ENCODE measurements at regions not wholly inside any gene's neighbourhood (a gene's known extent, or its start where the extent isn't known, plus 50 kb on each side); places are given as distances from the start of the nearest gene placed in this dataset.

DNA sequence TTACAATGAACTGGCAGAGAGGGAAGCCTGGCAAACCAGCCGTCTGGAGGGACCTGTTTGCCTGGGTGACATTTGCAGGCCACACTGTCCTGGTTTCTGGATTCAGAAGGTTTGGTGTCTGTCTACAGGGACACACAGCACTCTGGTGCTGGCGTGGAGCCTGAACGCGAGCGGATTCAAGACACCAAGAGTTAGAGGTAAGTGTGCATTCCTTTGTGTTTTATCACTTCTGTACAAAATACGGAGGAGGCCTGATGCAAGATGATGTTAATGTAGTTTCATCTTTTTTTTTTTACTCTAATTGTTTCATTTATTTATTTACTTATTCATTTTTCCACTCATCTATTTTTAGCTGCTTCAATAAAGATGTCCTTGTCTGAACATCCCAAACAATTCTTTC, 485.3 kb upstream of the ADARB2 start:
- TF ChIP-seq, protein P1, sequence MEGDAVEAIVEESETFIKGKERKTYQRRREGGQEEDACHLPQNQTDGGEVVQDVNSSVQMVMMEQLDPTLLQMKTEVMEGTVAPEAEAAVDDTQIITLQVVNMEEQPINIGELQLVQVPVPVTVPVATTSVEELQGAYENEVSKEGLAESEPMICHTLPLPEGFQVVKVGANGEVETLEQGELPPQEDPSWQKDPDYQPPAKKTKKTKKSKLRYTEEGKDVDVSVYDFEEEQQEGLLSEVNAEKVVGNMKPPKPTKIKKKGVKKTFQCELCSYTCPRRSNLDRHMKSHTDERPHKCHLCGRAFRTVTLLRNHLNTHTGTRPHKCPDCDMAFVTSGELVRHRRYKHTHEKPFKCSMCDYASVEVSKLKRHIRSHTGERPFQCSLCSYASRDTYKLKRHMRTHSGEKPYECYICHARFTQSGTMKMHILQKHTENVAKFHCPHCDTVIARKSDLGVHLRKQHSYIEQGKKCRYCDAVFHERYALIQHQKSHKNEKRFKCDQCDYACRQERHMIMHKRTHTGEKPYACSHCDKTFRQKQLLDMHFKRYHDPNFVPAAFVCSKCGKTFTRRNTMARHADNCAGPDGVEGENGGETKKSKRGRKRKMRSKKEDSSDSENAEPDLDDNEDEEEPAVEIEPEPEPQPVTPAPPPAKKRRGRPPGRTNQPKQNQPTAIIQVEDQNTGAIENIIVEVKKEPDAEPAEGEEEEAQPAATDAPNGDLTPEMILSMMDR (conservative IDR thresholded peaks at IDR 0.05; ENCODE audit: low read depth in 2 of 2) = no peak
- TF ChIP-seq POLR2AphosphoS5 (IDR thresholded peaks at IDR 0.05; ENCODE audit: low read depth) (no peak), ZNF114 (CRISPR knock-in tag; IDR thresholded peaks at IDR 0.05) (no peak), EZH2phosphoT487 (IDR thresholded peaks at IDR 0.05; ENCODE audit: unreplicated experiment) (no peak), EZH2 (IDR thresholded peaks at IDR 0.05; ENCODE audit: low read depth, unreplicated experiment) (no peak), JUNB (IDR thresholded peaks at IDR 0.05; ENCODE audit: unreplicated experiment) (no peak), ZNF331 (CRISPR knock-in tag; IDR thresholded peaks at IDR 0.05; ENCODE audit: low read depth) (no peak), CREB1 (CRISPR knock-in tag; IDR thresholded peaks at IDR 0.05; ENCODE audit: low read depth) (no peak), NANOG (IDR thresholded peaks at IDR 0.05; ENCODE audit: borderline replicate concordance) (no peak), STAT1 (IDR thresholded peaks at IDR 0.05; ENCODE audit: unreplicated experiment) (no peak)
- TF ChIP-seq, protein P2, sequence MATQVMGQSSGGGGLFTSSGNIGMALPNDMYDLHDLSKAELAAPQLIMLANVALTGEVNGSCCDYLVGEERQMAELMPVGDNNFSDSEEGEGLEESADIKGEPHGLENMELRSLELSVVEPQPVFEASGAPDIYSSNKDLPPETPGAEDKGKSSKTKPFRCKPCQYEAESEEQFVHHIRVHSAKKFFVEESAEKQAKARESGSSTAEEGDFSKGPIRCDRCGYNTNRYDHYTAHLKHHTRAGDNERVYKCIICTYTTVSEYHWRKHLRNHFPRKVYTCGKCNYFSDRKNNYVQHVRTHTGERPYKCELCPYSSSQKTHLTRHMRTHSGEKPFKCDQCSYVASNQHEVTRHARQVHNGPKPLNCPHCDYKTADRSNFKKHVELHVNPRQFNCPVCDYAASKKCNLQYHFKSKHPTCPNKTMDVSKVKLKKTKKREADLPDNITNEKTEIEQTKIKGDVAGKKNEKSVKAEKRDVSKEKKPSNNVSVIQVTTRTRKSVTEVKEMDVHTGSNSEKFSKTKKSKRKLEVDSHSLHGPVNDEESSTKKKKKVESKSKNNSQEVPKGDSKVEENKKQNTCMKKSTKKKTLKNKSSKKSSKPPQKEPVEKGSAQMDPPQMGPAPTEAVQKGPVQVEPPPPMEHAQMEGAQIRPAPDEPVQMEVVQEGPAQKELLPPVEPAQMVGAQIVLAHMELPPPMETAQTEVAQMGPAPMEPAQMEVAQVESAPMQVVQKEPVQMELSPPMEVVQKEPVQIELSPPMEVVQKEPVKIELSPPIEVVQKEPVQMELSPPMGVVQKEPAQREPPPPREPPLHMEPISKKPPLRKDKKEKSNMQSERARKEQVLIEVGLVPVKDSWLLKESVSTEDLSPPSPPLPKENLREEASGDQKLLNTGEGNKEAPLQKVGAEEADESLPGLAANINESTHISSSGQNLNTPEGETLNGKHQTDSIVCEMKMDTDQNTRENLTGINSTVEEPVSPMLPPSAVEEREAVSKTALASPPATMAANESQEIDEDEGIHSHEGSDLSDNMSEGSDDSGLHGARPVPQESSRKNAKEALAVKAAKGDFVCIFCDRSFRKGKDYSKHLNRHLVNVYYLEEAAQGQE (IDR thresholded peaks at IDR 0.05; ENCODE audit: unreplicated experiment) = no peak
- TF ChIP-seq, protein P3, sequence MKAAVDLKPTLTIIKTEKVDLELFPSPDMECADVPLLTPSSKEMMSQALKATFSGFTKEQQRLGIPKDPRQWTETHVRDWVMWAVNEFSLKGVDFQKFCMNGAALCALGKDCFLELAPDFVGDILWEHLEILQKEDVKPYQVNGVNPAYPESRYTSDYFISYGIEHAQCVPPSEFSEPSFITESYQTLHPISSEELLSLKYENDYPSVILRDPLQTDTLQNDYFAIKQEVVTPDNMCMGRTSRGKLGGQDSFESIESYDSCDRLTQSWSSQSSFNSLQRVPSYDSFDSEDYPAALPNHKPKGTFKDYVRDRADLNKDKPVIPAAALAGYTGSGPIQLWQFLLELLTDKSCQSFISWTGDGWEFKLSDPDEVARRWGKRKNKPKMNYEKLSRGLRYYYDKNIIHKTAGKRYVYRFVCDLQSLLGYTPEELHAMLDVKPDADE (IDR thresholded peaks at IDR 0.05) = no peak
